ENCODE measurements at regions not wholly inside any gene's neighbourhood (a gene's known extent, or its start where the extent isn't known, plus 50 kb on each side); places are given as distances from the start of the nearest gene placed in this dataset.

- ChIA-PET POLR2A (no interaction called here), CTCF (no interaction called here)
- in situ Hi-C loops (cut with HindIII; ENCODE audit: low pct_unique_long_range_greater_than_20kb, low sequenced_read_pairs) (no loop called here), intact Hi-C loops (cut with micrococcal nuclease; ENCODE audit: unreplicated experiment) (no loop called here)
- H3K27ac ChIP-seq (ENCODE audit: low read length) = no peak overlapping the region
- no peak for ATAC-seq
- H3K36me3 ChIP-seq (ENCODE audit: control insufficient read depth, insufficient read depth, low read length) = no peaks in the 10 kb centered on the region
- BruUV-seq (replicated peaks) = no TSS peak
- no peaks in the 10 kb centered on the region for H3K9me3 ChIP-seq (ENCODE audit: control insufficient read depth, insufficient read depth, low read depth, low read length)
- no peaks in the 10 kb centered on the region for H3K4me1 ChIP-seq (ENCODE audit: control insufficient read depth, insufficient read depth, low read length)
- no peak for TF ChIP-seq REST (IDR thresholded peaks at IDR 0.05; ENCODE audit: insufficient read depth in 1 of 2, low read depth in 2 of 2, low read length in 1 of 2)
- no peak for TF ChIP-seq CTCF (IDR thresholded peaks at IDR 0.05)
- no peak for TF ChIP-seq POLR2AphosphoS5 (IDR thresholded peaks at IDR 0.05; ENCODE audit: low read depth, low read length)
- no peak for TF ChIP-seq TCF7L2 (IDR thresholded peaks at IDR 0.05; ENCODE audit: low read depth, low read length)
- no peak for TF ChIP-seq SIN3A (IDR thresholded peaks at IDR 0.05; ENCODE audit: borderline replicate concordance, insufficient read depth, low read depth, low read length)
- H3K27me3 ChIP-seq (ENCODE audit: control insufficient read depth, insufficient read depth, low read length) = no peaks in the 10 kb centered on the region
- no peak for DNase-seq (ENCODE audit: low read depth, low spot score)
- H3K4me3 ChIP-seq (ENCODE audit: low read depth in 2 of 2, low read length in 2 of 2) = no peak overlapping the region
Observed at GRCh38 chrX:68940601-68941000, 111.8 kb downstream of the EFNB1 start.

- in situ Hi-C loops (cut with HindIII; ENCODE audit: low pct_unique_long_range_greater_than_20kb, low sequenced_read_pairs) (no loop called here), intact Hi-C loops (cut with micrococcal nuclease; ENCODE audit: unreplicated experiment) (no loop called here)
- DNase-seq (ENCODE audit: low read depth, low spot score) = no peak
- BruUV-seq (replicated peaks) = no TSS peak
- Histone ChIP-seq H3K4me1 (ENCODE audit: control insufficient read depth, insufficient read depth, low read length) (no peaks in the 10 kb centered on the region), H3K4me3 (ENCODE audit: low read depth in 2 of 2, low read length in 2 of 2) (no peak overlapping the region), H3K9me3 (ENCODE audit: control insufficient read depth, insufficient read depth, low read depth, low read length) (no peaks in the 10 kb centered on the region), H3K27ac (ENCODE audit: low read length) (no peak overlapping the region), H3K27me3 (ENCODE audit: control insufficient read depth, insufficient read depth, low read length) (no peaks in the 10 kb centered on the region), H3K36me3 (ENCODE audit: control insufficient read depth, insufficient read depth, low read length) (no peaks in the 10 kb centered on the region)
- TF ChIP-seq TCF7L2 (IDR thresholded peaks at IDR 0.05; ENCODE audit: low read depth, low read length) (no peak), CTCF (IDR thresholded peaks at IDR 0.05) (no peak)
- ChIA-PET CTCF (no interaction called here), POLR2A (no interaction called here)
- ATAC-seq = no peak
Observed at GRCh38 chrX:68939868-68940267, 111.0 kb downstream of the EFNB1 start.
